Upper lobe of left lung (tissue), 6 donors: ENCODE measurements at regions not wholly inside any gene's neighbourhood (a gene's known extent, or its start where the extent isn't known, plus 50 kb on each side); places are given as distances from the start of the nearest gene placed in this dataset.

Experiments used
- ATAC-seq, 2 donors: fragments of 200-7000 bp; cut with Tn5 transposase; one replicate each; pipeline ENCODE4 v1.9.1; 2022; ENCODE audit warnings: mild to moderate bottlenecking in 2 of 2, moderate library complexity in 2 of 2; ENCODE audit not compliant: low FRiP score in 2 of 2
- DNase-seq, 2 donors: peaks; one replicate each; pipeline ENCODE4 v3.0.0-alpha.2; 2019 to 2020
- H3K27ac ChIP-seq, 4 donors: fragments of 200-600 bp; sonication (generic); one replicate each; pipeline ENCODE4 v1.5.1; 2016 to 2019
- H3K27me3 ChIP-seq, 4 donors: fragments of 200-600 bp; sonication (generic); one replicate each; pipeline ENCODE4 v1.5.1; 2017 to 2019
- H3K36me3 ChIP-seq, 4 donors: fragments of 200-600 bp; sonication (generic); one replicate each; pipeline ENCODE4 v1.5.1; 2016 to 2019
- H3K4me1 ChIP-seq, 4 donors: fragments of 200-600 bp; sonication (generic); one replicate each; pipeline ENCODE4 v1.5.1; 2018 to 2019
- H3K4me3 ChIP-seq, 4 donors: fragments of 200-600 bp; sonication (generic); one replicate each; pipeline ENCODE4 v1.5.1; 2017 to 2019; ENCODE audit warnings: mild to moderate bottlenecking in 2 of 4, moderate library complexity in 1 of 4
- H3K9me3 ChIP-seq, 4 donors: fragments of 200-600 bp; sonication (generic); one replicate each; pipeline ENCODE4 v1.5.1; 2018 to 2019
- EP300 ChIP-seq, 4 donors: sonication (generic); formaldehyde crosslinking; IDR thresholded peaks; one replicate each; pipeline ENCODE4 v1.5.1; 2017; ENCODE audit warnings: antibody characterized with exemption in 4 of 4, control low read depth in 2 of 4
- POLR2A ChIP-seq, 4 donors: fragments of 450-650 bp; IDR thresholded peaks; one replicate each; pipeline ENCODE4 v1.5.1; 2016 to 2017; ENCODE audit warnings: antibody characterized with exemption in 4 of 4, mild to moderate bottlenecking in 2 of 4
- POLR2AphosphoS5 ChIP-seq, 2 donors: sonication (generic); formaldehyde crosslinking; IDR thresholded peaks; one replicate each; pipeline ENCODE4 v1.5.1; 2017; ENCODE audit warnings: antibody characterized with exemption in 2 of 2
- WGBS, 2 donors: methylation state at CpG; one replicate each; pipeline ENCODE4 v1.1.5; 2017 to 2018; 5-methylcytosine and 5-hydroxymethylcytosine counted together
- TF ChIP-seq, protein P1 (sequence below), 6 experiments: fragments of 450-650 bp in 4 of 6; fragments of 200-600 bp in 2 of 6; sonication (generic) in 2 of 6; IDR thresholded peaks; one replicate each; pipeline ENCODE4 v1.5.1; 2016 to 2019; ENCODE audit warnings: antibody characterized with exemption in 6 of 6
- donor health status: DM: no; HTN: no; CAD: no; lungs with moderate emphysema.
- donor health status: DM: no; HTN: yes; CAD: no; lungs with severe emphysema.

- H3K4me3 ChIP-seq = no peak overlapping the region
- no peaks in the 10 kb centered on the region for H3K36me3 ChIP-seq
- no peaks in the 10 kb centered on the region for H3K9me3 ChIP-seq
- whole genome bisulfite sequencing, 2 donors = 61 to 72% methylated on average over 7 to 8 of the region's 8 CpGs
- H3K4me1 ChIP-seq = no peaks in the 10 kb centered on the region
- DNase-seq = no peak
- TF ChIP-seq POLR2AphosphoS5 (IDR thresholded peaks at IDR 0.05) = no peak
- TF ChIP-seq, protein P1, sequence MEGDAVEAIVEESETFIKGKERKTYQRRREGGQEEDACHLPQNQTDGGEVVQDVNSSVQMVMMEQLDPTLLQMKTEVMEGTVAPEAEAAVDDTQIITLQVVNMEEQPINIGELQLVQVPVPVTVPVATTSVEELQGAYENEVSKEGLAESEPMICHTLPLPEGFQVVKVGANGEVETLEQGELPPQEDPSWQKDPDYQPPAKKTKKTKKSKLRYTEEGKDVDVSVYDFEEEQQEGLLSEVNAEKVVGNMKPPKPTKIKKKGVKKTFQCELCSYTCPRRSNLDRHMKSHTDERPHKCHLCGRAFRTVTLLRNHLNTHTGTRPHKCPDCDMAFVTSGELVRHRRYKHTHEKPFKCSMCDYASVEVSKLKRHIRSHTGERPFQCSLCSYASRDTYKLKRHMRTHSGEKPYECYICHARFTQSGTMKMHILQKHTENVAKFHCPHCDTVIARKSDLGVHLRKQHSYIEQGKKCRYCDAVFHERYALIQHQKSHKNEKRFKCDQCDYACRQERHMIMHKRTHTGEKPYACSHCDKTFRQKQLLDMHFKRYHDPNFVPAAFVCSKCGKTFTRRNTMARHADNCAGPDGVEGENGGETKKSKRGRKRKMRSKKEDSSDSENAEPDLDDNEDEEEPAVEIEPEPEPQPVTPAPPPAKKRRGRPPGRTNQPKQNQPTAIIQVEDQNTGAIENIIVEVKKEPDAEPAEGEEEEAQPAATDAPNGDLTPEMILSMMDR (IDR thresholded peaks at IDR 0.05) = no peak
- H3K27ac ChIP-seq = no peak overlapping the region
- no peaks in the 10 kb centered on the region for H3K27me3 ChIP-seq
- no peak for ATAC-seq
Measured at GRCh38 chr22:27596133-27596870, 205.3 kb downstream of the MN1 start.

GRCh38 chr22:27597703-27598444 lies 203.7 kb downstream of the MN1 start:
- no peak for DNase-seq
- WGBS, 2 donors = 70 to 85% methylated on average over 1 of the region's 1 CpG
- no peaks in the 10 kb centered on the region for H3K4me1 ChIP-seq

GRCh38 chr22:27598792-27599191 lies 202.8 kb downstream of the MN1 start:
- ATAC-seq = no peak
- TF ChIP-seq POLR2A (IDR thresholded peaks at IDR 0.05) (no peak), EP300 (IDR thresholded peaks at IDR 0.05) (no peak), POLR2AphosphoS5 (IDR thresholded peaks at IDR 0.05) (no peak)
- TF ChIP-seq, protein P1 (IDR thresholded peaks at IDR 0.05) = no peak
- DNase-seq = no peak
- no peaks in the 10 kb centered on the region for H3K9me3 ChIP-seq
- H3K27ac ChIP-seq = no peak overlapping the region
- WGBS, 2 donors = 62 to 68% methylated on average over 1 of the region's 1 CpG
- no peaks in the 10 kb centered on the region for H3K4me1 ChIP-seq
- no peaks in the 10 kb centered on the region for H3K27me3 ChIP-seq
- no peak overlapping the region for H3K4me3 ChIP-seq
- H3K36me3 ChIP-seq = no peaks in the 10 kb centered on the region

More at GRCh38 chr22:27597703-27598444, 203.7 kb downstream of the MN1 start:
- Histone ChIP-seq H3K36me3 (no peaks in the 10 kb centered on the region), H3K4me3 (no peak overlapping the region), H3K9me3 (no peaks in the 10 kb centered on the region), H3K27me3 (no peaks in the 10 kb centered on the region), H3K27ac (no peak overlapping the region)
- TF ChIP-seq, protein P1 (IDR thresholded peaks at IDR 0.05) = no peak
- no peak for TF ChIP-seq EP300 (IDR thresholded peaks at IDR 0.05)
- no peak for TF ChIP-seq POLR2AphosphoS5 (IDR thresholded peaks at IDR 0.05)
- TF ChIP-seq POLR2A (IDR thresholded peaks at IDR 0.05) = no peak
- no peak for ATAC-seq

- Histone ChIP-seq H3K27me3 (no peaks in the 10 kb centered on the region), H3K36me3 (no peaks in the 10 kb centered on the region), H3K4me3 (no peak overlapping the region), H3K27ac (no peak overlapping the region), H3K4me1 (no peaks in the 10 kb centered on the region), H3K9me3 (peaks cover 0 to 8% (median 0%) of the 10 kb centered on the region in 4 donors)
- no peak for DNase-seq
- 73% methylated on average over 9 of the region's 9 CpGs for WGBS, 2 donors
- ATAC-seq = no peak
- TF ChIP-seq, protein P1 (IDR thresholded peaks at IDR 0.05) = no peak
- TF ChIP-seq POLR2AphosphoS5 (IDR thresholded peaks at IDR 0.05) = no peak
- no peak for TF ChIP-seq POLR2A (IDR thresholded peaks at IDR 0.05)
- TF ChIP-seq EP300 (IDR thresholded peaks at IDR 0.05) = no peak
Measured at GRCh38 chr22:27601195-27601594, 200.4 kb downstream of the MN1 start.
